Thyroid gland (tissue), 4 donors: ENCODE measurements at regions not wholly inside any gene's neighbourhood (a gene's known extent, or its start where the extent isn't known, plus 50 kb on each side); places are given as distances from the start of the nearest gene placed in this dataset.
"Not testable (repeated sequence)": the region's sequence is repeated elsewhere in the genome, so short reads cannot be mapped to it uniquely, and the experiment has no call there.

Experiments used
- DNase-seq, 2 donors: peaks; one replicate each; pipeline ENCODE4 v3.0.0-alpha.2; 2019
- H3K27ac ChIP-seq, 3 donors: fragments of 200-600 bp; sonication (generic); 1 replicate in 2 of 3; 2 replicates in 1 of 3; pipeline ENCODE4 v1.5.1; 2016 to 2019; ENCODE audit warnings: mild to moderate bottlenecking in 1 of 3, moderate library complexity in 1 of 3
- H3K27me3 ChIP-seq: fragments of 200-600 bp; sonication (generic); one replicate; pipeline ENCODE4 v1.5.1; 2019
- H3K36me3 ChIP-seq, 2 donors: fragments of 200-600 bp; sonication (generic); one replicate each; pipeline ENCODE4 v1.5.1; 2016 to 2019
- H3K4me1 ChIP-seq, 2 donors: fragments of 200-600 bp; sonication (generic); one replicate each; pipeline ENCODE4 v1.5.1; 2017 to 2019
- H3K4me3 ChIP-seq, 3 donors: fragments of 200-600 bp; sonication (generic); replicated peaks in 1 of 3; 1 replicate in 2 of 3; 2 replicates in 1 of 3; pipeline ENCODE4 v1.5.1; 2016; ENCODE audit warnings: mild to moderate bottlenecking in 1 of 3
- H3K9me3 ChIP-seq: fragments of 200-600 bp; sonication (generic); one replicate; pipeline ENCODE4 v1.5.1; 2017
- CTCF ChIP-seq, 6 experiments: fragments of 200-600 bp in 3 of 6; fragments of 450-650 bp in 3 of 6; sonication (generic) in 3 of 6; IDR thresholded peaks; one replicate each; pipeline ENCODE4 v1.5.1; 2016 to 2019; ENCODE audit warnings: antibody characterized with exemption in 6 of 6, mild to moderate bottlenecking in 2 of 6, inconsistent platforms in 1 of 6, moderate library complexity in 1 of 6
- POLR2A ChIP-seq, 2 donors: fragments of 450-650 bp; IDR thresholded peaks; one replicate each; pipeline ENCODE4 v1.6.1; 2017; ENCODE audit warnings: antibody characterized with exemption in 2 of 2, mild to moderate bottlenecking in 2 of 2, moderate library complexity in 1 of 2
- WGBS, 2 donors: methylation state at CpG; one replicate each; pipeline ENCODE4 v1.1.5; 2017; 5-methylcytosine and 5-hydroxymethylcytosine counted together
- intact Hi-C: fragments of 100-400 bp; cut with DNase I; formaldehyde crosslinking; loops from one replicate; pipeline ENCODE4 v1.15.1; 2023

- Histone ChIP-seq H3K9me3 (no peaks in the 10 kb centered on the region), H3K36me3 (no peaks in the 10 kb centered on the region), H3K27me3 (no peaks in the 10 kb centered on the region), H3K4me3 (no peak overlapping the region), H3K27ac (no peak overlapping the region), H3K4me1 (no peaks in the 10 kb centered on the region)
- intact Hi-C loops = no loop called here
- no peak for TF ChIP-seq CTCF (IDR thresholded peaks at IDR 0.05)
- TF ChIP-seq POLR2A (IDR thresholded peaks at IDR 0.05) = no peak
- no peak for DNase-seq
- 95 to 97% methylated on average over 4 of the region's 4 CpGs for WGBS, 2 donors
These were observed 112.7 kb upstream of the BMPER start for GRCh38 chr7:33792547-33793105.

- no peak for DNase-seq
- no peaks in the 10 kb centered on the region for H3K27me3 ChIP-seq
- no peaks in the 10 kb centered on the region for H3K36me3 ChIP-seq
- H3K4me1 ChIP-seq = no peaks in the 10 kb centered on the region
- 98% methylated on average over 2 of the region's 2 CpGs for WGBS, 2 donors
- H3K4me3 ChIP-seq = no peak overlapping the region
- no peak for TF ChIP-seq CTCF (IDR thresholded peaks at IDR 0.05)
- no peak for TF ChIP-seq POLR2A (IDR thresholded peaks at IDR 0.05)
- H3K27ac ChIP-seq = no peak overlapping the region
- intact Hi-C loops = no loop called here
- H3K9me3 ChIP-seq = no peaks in the 10 kb centered on the region
These were observed 111.7 kb upstream of the BMPER start for GRCh38 chr7:33793616-33794015.

GRCh38 chr7:33794419-33794818 lies 110.9 kb upstream of the BMPER start:
- intact Hi-C loops = no loop called here
- WGBS, 2 donors = 91 to 94% methylated on average over 6 of the region's 6 CpGs
- H3K4me1 ChIP-seq = no peaks in the 10 kb centered on the region
- H3K27me3 ChIP-seq = no peaks in the 10 kb centered on the region
- no peaks in the 10 kb centered on the region for H3K36me3 ChIP-seq
- no peak for DNase-seq
- no peak overlapping the region for H3K4me3 ChIP-seq
- TF ChIP-seq CTCF (IDR thresholded peaks at IDR 0.05) (no peak), POLR2A (IDR thresholded peaks at IDR 0.05) (no peak)
- no peaks in the 10 kb centered on the region for H3K9me3 ChIP-seq
- no peak overlapping the region for H3K27ac ChIP-seq

- Histone ChIP-seq H3K27ac (no peak overlapping the region), H3K9me3 (no peaks in the 10 kb centered on the region), H3K4me3 (no peak overlapping the region), H3K4me1 (no peaks in the 10 kb centered on the region), H3K27me3 (no peaks in the 10 kb centered on the region), H3K36me3 (no peaks in the 10 kb centered on the region)
- TF ChIP-seq CTCF (IDR thresholded peaks at IDR 0.05) (no peak), POLR2A (IDR thresholded peaks at IDR 0.05) (no peak)
- intact Hi-C loops = no loop called here
- WGBS, 2 donors = 91 to 97% methylated on average over 6 of the region's 6 CpGs
- DNase-seq = no peak
These were observed 110.4 kb upstream of the BMPER start for GRCh38 chr7:33794959-33795358.

GRCh38 chr7:33796538-33796937 lies 108.8 kb upstream of the BMPER start:
- Histone ChIP-seq H3K27me3 (no peaks in the 10 kb centered on the region), H3K4me1 (no peaks in the 10 kb centered on the region), H3K9me3 (no peaks in the 10 kb centered on the region), H3K27ac (no peak overlapping the region), H3K36me3 (no peaks in the 10 kb centered on the region), H3K4me3 (no peak overlapping the region)
- 97 to 98% methylated on average over 1 of the region's 1 CpG for WGBS, 2 donors
- DNase-seq = no peak
- TF ChIP-seq POLR2A (IDR thresholded peaks at IDR 0.05) = no peak
- no peak for TF ChIP-seq CTCF (IDR thresholded peaks at IDR 0.05)
- intact Hi-C loops = no loop called here

GRCh38 chr7:33797512-33797911 lies 107.8 kb upstream of the BMPER start:
- WGBS, 2 donors = 96 to 97% methylated on average over 6 of the region's 6 CpGs
- H3K4me1 ChIP-seq, DNase-seq, H3K36me3 ChIP-seq, intact Hi-C loops, H3K9me3 ChIP-seq, H3K27ac ChIP-seq, H3K4me3 ChIP-seq, H3K27me3 ChIP-seq: not testable (repeated sequence)
